ENCODE measurements at regions not wholly inside any gene's neighbourhood (a gene's known extent, or its start where the extent isn't known, plus 50 kb on each side); places are given as distances from the start of the nearest gene placed in this dataset.

GRCh38 chr20:62575976-62576722, 66.2 kb upstream of the SLCO4A1 start:
- TF ChIP-seq CTCF (IDR thresholded peaks at IDR 0.05) (no peak), EP300 (IDR thresholded peaks at IDR 0.05) (no peak)
